NCI-H526 (cell line): ENCODE measurements at regions not wholly inside any gene's neighbourhood (a gene's known extent, or its start where the extent isn't known, plus 50 kb on each side); places are given as distances from the start of the nearest gene placed in this dataset.
"Not testable (repeated sequence)": the region's sequence is repeated elsewhere in the genome, so short reads cannot be mapped to it uniquely, and the experiment has no call there.

Experiments
- DNase-seq, 2 experiments: peaks; one replicate each; lab custom pipeline; 2025; lab: John Stamatoyannopoulos, UW

- not testable (repeated sequence) for DNase-seq
These were observed 177.6 kb upstream of the MME start for GRCh38 chr3:154902495-154902894.

- DNase-seq: no peak
These were observed 178.8 kb upstream of the MME start for GRCh38 chr3:154901278-154901677.

- no peak for DNase-seq
These were observed 179.3 kb upstream of the MME start for GRCh38 chr3:154900816-154901215.

GRCh38 chr3:154898916-154899315, 181.2 kb upstream of the MME start:
- peak; percentile 32 to 52 for DNase-seq

GRCh38 chr3:154898443-154898842, 181.7 kb upstream of the MME start:
- DNase-seq: no peak

- no peak for DNase-seq
These were observed 186.3 kb upstream of the MME start for GRCh38 chr3:154893813-154894212.

DNA sequence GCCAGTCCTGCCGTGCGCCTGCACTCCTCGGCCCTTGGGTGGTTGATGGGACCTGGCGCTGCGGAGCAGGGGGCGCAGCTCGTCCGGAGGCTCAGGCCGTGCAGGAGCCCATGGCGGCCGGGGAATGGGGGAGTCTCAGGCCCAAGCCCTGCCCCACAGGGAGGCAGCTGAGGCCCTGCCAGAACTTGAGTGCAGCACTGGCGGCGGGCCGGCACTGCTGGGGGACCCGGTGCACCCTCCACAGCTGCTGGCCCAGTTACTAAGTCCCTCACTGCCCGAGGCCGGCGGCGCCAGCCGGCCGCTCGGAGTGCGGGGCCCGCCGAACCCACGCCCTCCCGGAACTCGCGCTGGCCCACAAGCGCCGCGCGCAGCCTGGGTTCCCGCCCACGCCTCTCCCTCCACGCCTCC, 190.9 kb upstream of the MME start:
- no peak for DNase-seq

DNA sequence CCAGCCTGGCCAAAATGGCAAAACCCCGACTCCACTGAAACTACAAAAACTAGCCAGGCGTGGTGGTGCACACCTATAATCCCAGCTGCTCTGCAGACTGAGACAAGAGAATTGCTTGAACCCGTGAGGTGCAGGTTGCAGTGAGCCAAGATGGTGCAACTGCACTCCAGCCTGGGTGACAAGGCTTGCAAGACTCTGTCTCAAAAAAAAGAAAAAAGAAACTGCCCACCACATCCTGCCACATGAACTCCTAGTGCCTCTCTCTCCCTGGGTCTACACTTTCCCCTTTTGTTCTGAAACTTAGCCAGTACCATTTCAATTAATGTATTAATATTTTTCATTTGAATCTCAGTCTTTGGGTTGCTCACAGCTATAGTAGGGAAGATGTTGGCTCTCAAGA, 192.2 kb upstream of the MME start:
- no peak for DNase-seq

GRCh38 chr3:154886437-154886836, 193.7 kb upstream of the MME start:
- DNase-seq: no peak

DNA sequence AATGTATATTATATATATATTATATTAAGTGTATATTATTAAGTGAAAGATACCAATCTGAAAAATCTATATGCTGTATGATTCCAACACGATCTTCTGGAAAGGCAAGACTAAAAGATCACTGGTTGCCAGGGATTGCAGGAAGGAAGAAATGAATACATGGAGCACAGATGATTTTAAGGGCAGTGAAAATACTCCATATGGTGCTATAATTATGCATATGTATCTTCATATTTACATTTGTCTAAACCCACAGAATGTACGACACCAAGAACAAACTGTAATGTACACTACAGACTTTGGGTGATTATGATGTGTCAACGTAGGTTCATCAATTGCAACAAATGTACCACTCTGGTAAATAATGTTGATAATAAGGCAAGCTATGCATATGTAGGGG, 194.7 kb upstream of the MME start:
- DNase-seq: no peak

GRCh38 chr3:154884952-154885351, 195.2 kb upstream of the MME start:
- peak; percentile 56 to 68 for DNase-seq

- no peak for DNase-seq
These were observed 205.0 kb upstream of the MME start for GRCh38 chr3:154875142-154875541.

- no peak for DNase-seq
These were observed 207.4 kb upstream of the MME start for GRCh38 chr3:154872696-154873095.

GRCh38 chr3:154872074-154872473, 208.0 kb upstream of the MME start:
- DNase-seq: no peak

DNA sequence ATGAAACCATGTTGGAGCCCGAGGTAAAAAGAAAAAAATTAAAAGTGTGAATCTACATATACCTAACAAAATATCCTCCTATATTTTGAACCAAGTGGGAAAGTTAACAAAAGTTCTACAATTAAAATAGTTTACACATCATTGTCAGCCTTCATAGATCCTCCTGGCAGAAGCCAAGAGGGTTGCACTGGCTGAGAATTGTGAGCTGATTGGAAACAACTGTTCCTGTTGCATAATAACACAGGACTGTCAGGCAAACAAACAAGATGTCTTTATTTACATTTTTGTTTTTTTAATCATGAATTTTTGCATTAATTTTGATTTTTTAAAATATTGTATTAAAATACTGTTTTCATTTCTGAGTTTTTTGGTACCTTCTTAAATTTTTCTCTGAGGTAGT, 215.2 kb upstream of the MME start:
- DNase-seq: no peak

- no peak for DNase-seq
These were observed 217.9 kb upstream of the MME start for GRCh38 chr3:154862265-154862664.

DNA sequence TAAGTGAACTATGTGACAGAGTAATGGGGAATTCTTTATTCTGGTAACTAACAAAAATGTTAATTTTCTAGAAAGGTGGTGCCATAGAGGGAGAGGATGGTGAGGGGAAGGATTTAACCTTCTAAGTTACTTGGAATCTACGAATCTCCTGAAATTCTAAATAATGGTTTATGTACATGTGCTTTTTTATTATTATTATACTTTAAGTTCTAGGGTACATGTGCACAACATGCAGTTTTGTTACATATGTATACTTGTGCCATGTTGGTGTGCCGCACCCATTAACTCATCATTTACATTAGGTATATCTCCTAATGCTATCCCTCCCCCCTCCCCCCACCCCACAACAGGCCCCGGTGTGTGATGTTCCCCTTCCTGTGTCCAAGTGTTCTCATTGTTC, 227.1 kb upstream of the MME start:
- not testable (repeated sequence) for DNase-seq

DNA sequence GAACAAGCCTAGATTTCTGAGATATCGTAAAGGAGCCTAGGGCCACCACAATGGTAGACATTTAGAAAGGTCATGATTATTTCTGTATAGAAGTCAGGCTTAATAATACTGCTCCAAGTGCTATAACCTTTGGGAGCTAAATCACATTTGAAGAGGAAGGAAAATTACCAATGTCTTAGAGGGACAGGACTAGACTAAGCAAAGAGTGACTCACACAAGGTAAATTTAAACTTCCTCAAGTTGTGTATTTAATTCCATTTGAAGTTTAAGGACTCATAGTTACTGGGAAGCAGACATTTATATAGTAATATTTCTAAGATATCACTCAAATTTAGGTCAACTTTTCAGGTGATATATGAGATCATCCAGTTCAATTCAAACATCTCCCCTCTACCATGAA, 227.6 kb upstream of the MME start:
- DNase-seq: no peak

DNA sequence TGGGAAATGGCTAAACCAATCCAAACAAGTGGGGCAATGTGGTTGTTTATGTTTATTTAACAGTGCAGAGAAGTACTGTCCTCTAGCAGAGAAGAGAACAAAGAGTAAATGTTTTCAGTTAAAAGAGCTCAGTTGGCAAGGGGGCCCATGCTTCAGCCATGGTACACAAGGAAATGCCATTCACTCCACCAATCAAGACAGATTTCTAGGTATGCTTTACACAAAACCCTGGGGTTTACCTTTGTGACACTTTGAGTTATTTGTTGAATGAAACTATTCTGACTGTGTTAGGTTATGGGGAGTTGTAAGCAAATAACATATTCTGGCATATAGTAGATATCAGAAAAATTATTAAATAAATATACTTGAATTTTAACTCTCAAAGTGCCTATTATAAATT, 228.5 kb upstream of the MME start:
- no peak for DNase-seq

GRCh38 chr3:154850921-154851320, 229.2 kb upstream of the MME start:
- no peak for DNase-seq

- no peak for DNase-seq
These were observed 230.7 kb upstream of the MME start for GRCh38 chr3:154849408-154849807.

DNA sequence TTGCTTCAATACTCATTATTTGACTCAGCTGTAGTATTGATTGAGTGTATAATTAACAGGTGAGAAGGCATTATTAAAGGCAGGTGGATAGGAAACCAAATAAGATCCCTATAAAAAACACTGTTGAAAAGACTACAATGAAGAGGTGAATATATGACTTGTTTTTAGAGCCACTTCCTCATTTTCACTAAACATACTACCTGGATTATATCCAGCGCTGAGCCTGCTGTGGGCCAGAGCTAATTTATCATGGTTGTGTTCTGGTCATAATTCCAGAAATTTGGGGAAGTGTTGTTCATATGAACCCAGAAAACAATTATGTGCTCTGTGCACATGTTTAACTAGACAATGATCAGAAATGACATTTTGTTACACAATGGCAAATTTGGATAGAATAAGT, 235.3 kb upstream of the MME start:
- no peak for DNase-seq

DNA sequence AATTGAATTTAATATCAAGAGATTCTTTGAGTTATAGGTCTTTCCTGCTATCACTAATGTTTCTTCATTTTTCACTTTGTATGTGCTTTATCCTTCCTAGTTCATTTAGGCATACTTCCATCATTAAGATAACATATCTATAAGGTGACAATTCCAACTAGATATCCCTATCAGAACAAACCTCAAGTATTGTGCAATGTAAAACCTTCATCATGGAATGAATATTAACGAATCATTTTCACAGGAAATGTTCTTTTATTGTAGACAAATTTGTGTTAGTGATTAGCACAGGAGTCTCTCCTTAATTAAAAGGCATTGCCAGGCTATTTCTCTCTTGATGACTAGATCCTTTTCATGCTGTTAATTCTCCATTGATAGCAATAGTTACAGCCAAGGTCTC, 236.5 kb upstream of the MME start:
- DNase-seq: no peak

GRCh38 chr3:154842536-154842935, 237.6 kb upstream of the MME start:
- DNase-seq: no peak

GRCh38 chr3:154835639-154836038, 244.5 kb upstream of the MME start:
- no peak for DNase-seq
